GM12878 (cell line): ENCODE measurements at regions not wholly inside any gene's neighbourhood (a gene's known extent, or its start where the extent isn't known, plus 50 kb on each side); places are given as distances from the start of the nearest gene placed in this dataset.

ENCODE experiments used
- BACH1 ChIP-seq: fragments of 450-650 bp; IDR thresholded peaks from 2 replicates; pipeline ENCODE4 v1.6.1; 2017; ENCODE audit warnings: mild to moderate bottlenecking, borderline replicate concordance
- BCL11A ChIP-seq: IDR thresholded peaks from 2 replicates; pipeline ENCODE4 v1.6.1; 2011; ENCODE audit warnings: low read depth, low read length
- CBX5 ChIP-seq: sonication (generic); IDR thresholded peaks from 2 replicates; pipeline ENCODE4 v1.6.1; 2016; ENCODE audit warnings: low read depth, moderate library complexity, mild to moderate bottlenecking, inconsistent platforms
- CUX1 ChIP-seq: IDR thresholded peaks from 2 replicates; pipeline ENCODE4 v1.6.1; 2012; ENCODE audit warnings: improper control_type of control experiment, low read depth, low read length; ENCODE audit not compliant: insufficient replicate concordance
- DPF2 ChIP-seq: fragments of 450-650 bp; IDR thresholded peaks from 2 replicates; pipeline ENCODE4 v1.6.1; 2017; ENCODE audit warnings: mild to moderate bottlenecking
- E2F4 ChIP-seq: IDR thresholded peaks from 2 replicates; pipeline ENCODE4 v1.6.1; 2012; ENCODE audit warnings: low read depth, low read length, improper control_type of control experiment
- HCFC1 ChIP-seq: fragments of 150-350 bp; IDR thresholded peaks from 2 replicates; pipeline ENCODE4 v1.6.1; 2014; ENCODE audit warnings: low read length
- HDGF ChIP-seq: fragments of 450-650 bp; IDR thresholded peaks from 2 replicates; pipeline ENCODE4 v1.6.1; 2016; ENCODE audit warnings: antibody characterized with exemption
- IRF4 ChIP-seq: IDR thresholded peaks from 2 replicates; pipeline ENCODE4 v1.6.1; 2011; ENCODE audit warnings: low read depth, low read length
- JUND ChIP-seq: IDR thresholded peaks from 2 replicates; pipeline ENCODE4 v1.6.1; 2012; ENCODE audit warnings: low read depth, mild to moderate bottlenecking, low read length, improper control_type of control experiment, moderate library complexity
- KLF5 ChIP-seq: fragments of 450-650 bp; IDR thresholded peaks from 2 replicates; pipeline ENCODE4 v1.6.1; 2014; ENCODE audit warnings: mild to moderate bottlenecking; ENCODE audit not compliant: partially characterized antibody
- LARP7 ChIP-seq: fragments of 450-650 bp; IDR thresholded peaks from 2 replicates; pipeline ENCODE4 v1.6.1; 2017; ENCODE audit warnings: mild to moderate bottlenecking
- MTA2 ChIP-seq: fragments of 450-650 bp; IDR thresholded peaks from 2 replicates; pipeline ENCODE4 v1.6.1; 2016; ENCODE audit warnings: low read depth, mild to moderate bottlenecking, moderate library complexity
- NR2C1 ChIP-seq: fragments of 450-650 bp; IDR thresholded peaks from 2 replicates; pipeline ENCODE4 v1.6.1; 2017; ENCODE audit warnings: antibody characterized with exemption, mild to moderate bottlenecking, moderate library complexity
- POLR2AphosphoS5 ChIP-seq: IDR thresholded peaks from 2 replicates; pipeline ENCODE4 v1.6.1; 2011; ENCODE audit warnings: mild to moderate bottlenecking, low read length, inconsistent platforms
- PRDM15 ChIP-seq: fragments of 450-650 bp; formaldehyde crosslinking; IDR thresholded peaks from 2 replicates; pipeline ENCODE4 v1.4.0; 2020; ENCODE audit warnings: mild to moderate bottlenecking, moderate library complexity
- RAD21 ChIP-seq: IDR thresholded peaks from 2 replicates; pipeline ENCODE4 v1.6.1; 2011; ENCODE audit warnings: mild to moderate bottlenecking, low read depth, low read length, moderate library complexity; ENCODE audit not compliant: insufficient read depth
- RBBP5 ChIP-seq: fragments of 200-600 bp; sonication (generic); conservative IDR thresholded peaks from 2 replicates; pipeline ENCODE4 v1.6.1; 2016
- RELA ChIP-seq: fragments of 450-650 bp; IDR thresholded peaks from 2 replicates; pipeline ENCODE4 v1.8.0; 2014; ENCODE audit warnings: borderline replicate concordance; ENCODE audit not compliant: partially characterized antibody
- SMAD5 ChIP-seq: IDR thresholded peaks from 2 replicates; pipeline ENCODE4 v1.6.1; 2016; ENCODE audit warnings: antibody characterized with exemption, low read depth
- SUPT20H ChIP-seq: IDR thresholded peaks from 2 replicates; pipeline ENCODE4 v1.6.1; 2011; ENCODE audit warnings: low read depth, mild to moderate bottlenecking, low read length, moderate library complexity, borderline replicate concordance; ENCODE audit not compliant: control insufficient read depth
- YBX1 ChIP-seq: fragments of 450-650 bp; IDR thresholded peaks from 2 replicates; pipeline ENCODE4 v1.6.1; 2016; ENCODE audit warnings: antibody characterized with exemption
- ZNF207 ChIP-seq: fragments of 450-650 bp; IDR thresholded peaks from 2 replicates; pipeline ENCODE4 v1.6.1; 2014; ENCODE audit warnings: antibody characterized with exemption, mild to moderate bottlenecking, borderline replicate concordance
- ZNF24 ChIP-seq: fragments of 450-650 bp; IDR thresholded peaks from 2 replicates; pipeline ENCODE4 v1.6.1; 2017; ENCODE audit warnings: antibody characterized with exemption, mild to moderate bottlenecking
- ZNF622 ChIP-seq: fragments of 450-650 bp; IDR thresholded peaks from 2 replicates; pipeline ENCODE4 v1.6.1; 2017; ENCODE audit warnings: mild to moderate bottlenecking, inconsistent platforms
- ZZZ3 ChIP-seq: IDR thresholded peaks from 2 replicates; pipeline ENCODE4 v1.6.1; 2011; ENCODE audit warnings: low read depth; ENCODE audit not compliant: control insufficient read depth, insufficient read length

GRCh38 chr11:32032478-32032877, 58.4 kb upstream of the RCN1 start (continued):
- TF ChIP-seq E2F4 (no peak), JUND (no peak), CUX1 (no peak), RELA (no peak), DPF2 (peak; percentile 66; the same call in 1 of the 2 replicates), HDGF (no peak), IRF4 (0 out of 2 replicates have a peak, but pooled peaks have one; percentile 33), CBX5 (no peak), LARP7 (no peak), NR2C1 (no peak), ZNF24 (peak; percentile 47; the same call in 1 of the 2 replicates), HCFC1 (no peak), KLF5 (no peak), SUPT20H (no peak), BCL11A (peak; percentile 46; the same call in 1 of the 2 replicates), ZZZ3 (no peak), YBX1 (no peak), RBBP5 (no peak), RAD21 (no peak), BACH1 (no peak), POLR2AphosphoS5 (no peak), PRDM15 (CRISPR knock-in tag) (no peak), ZNF207 (no peak), MTA2 (peak; percentile 90), SMAD5 (no peak), ZNF622 (no peak)
